Colonic mucosa (tissue), 4 donors: ENCODE measurements at regions not wholly inside any gene's neighbourhood (a gene's known extent, or its start where the extent isn't known, plus 50 kb on each side); places are given as distances from the start of the nearest gene placed in this dataset.
"Not testable (repeated sequence)": the region's sequence is repeated elsewhere in the genome, so short reads cannot be mapped to it uniquely, and the experiment has no call there.

Experiments
- DNase-seq: peaks from one replicate; pipeline ENCODE4 v3.0.0-alpha.2; 2020
- H3K27ac ChIP-seq: fragments of 200-600 bp; one replicate; pipeline ENCODE4 v1.8.0; 2021
- H3K27me3 ChIP-seq: fragments of 200-600 bp; one replicate; pipeline ENCODE4 v1.8.0; 2021
- H3K36me3 ChIP-seq: fragments of 200-600 bp; one replicate; pipeline ENCODE4 v1.8.0; 2021
- H3K4me1 ChIP-seq: fragments of 200-600 bp; one replicate; pipeline ENCODE4 v1.8.0; 2021; ENCODE audit warnings: mild to moderate bottlenecking
- H3K4me3 ChIP-seq: fragments of 200-600 bp; one replicate; pipeline ENCODE4 v1.8.0; 2021
- H3K9ac ChIP-seq, 2 donors: one replicate each; pipeline ENCODE4 v1.7.0; 2013; ENCODE audit warnings: control low read depth in 2 of 2, low read depth in 2 of 2, low read length in 2 of 2
- H3K9me3 ChIP-seq: fragments of 200-600 bp; one replicate; pipeline ENCODE4 v1.8.0; 2021
- CTCF ChIP-seq: fragments of 200-600 bp; IDR thresholded peaks from one replicate; pipeline ENCODE4 v1.8.0; 2022; ENCODE audit warnings: antibody characterized with exemption, mild to moderate bottlenecking
- intact Hi-C: fragments of 100-400 bp; cut with DNase I; formaldehyde crosslinking; loops from one replicate; pipeline ENCODE4 v1.14.1; 2022
- donor health status: healthy.
- donor health status: DM: no; HTN: no; CAD: no.
- donor health status: DM: no; HTN: no; CAD: no.

GRCh38 chr7:119233015-119233414 is 1008.5 kb downstream of the ANKRD7 start:
- intact Hi-C loops = no loop called here
- Histone ChIP-seq H3K4me1 (no peaks in the 10 kb centered on the region), H3K4me3 (no peak overlapping the region), H3K9me3 (no peaks in the 10 kb centered on the region), H3K27me3 (no peaks in the 10 kb centered on the region), H3K27ac (no peak overlapping the region), H3K36me3 (no peaks in the 10 kb centered on the region), H3K9ac (no peak overlapping the region)
- TF ChIP-seq CTCF = no peak
- no peak for DNase-seq

GRCh38 chr7:119252962-119253361 is 1020.0 kb upstream of the KCND2 start:
- Histone ChIP-seq H3K4me3 (no peak overlapping the region), H3K27ac (no peak overlapping the region), H3K9me3 (no peaks in the 10 kb centered on the region), H3K36me3 (no peaks in the 10 kb centered on the region), H3K9ac (no peak overlapping the region), H3K27me3 (no peaks in the 10 kb centered on the region), H3K4me1 (no peaks in the 10 kb centered on the region)
- intact Hi-C loops = no loop called here
- no peak for TF ChIP-seq CTCF
- DNase-seq = no peak

- no peaks in the 10 kb centered on the region for H3K27me3 ChIP-seq
- intact Hi-C loops = no loop called here
- no peaks in the 10 kb centered on the region for H3K9me3 ChIP-seq
- no peak overlapping the region for H3K4me3 ChIP-seq
- H3K27ac ChIP-seq = no peak overlapping the region
- no peak overlapping the region for H3K9ac ChIP-seq
- DNase-seq = no peak
- no peaks in the 10 kb centered on the region for H3K4me1 ChIP-seq
- H3K36me3 ChIP-seq = no peaks in the 10 kb centered on the region
- TF ChIP-seq CTCF = no peak
Observed at GRCh38 chr7:119254742-119255141, 1018.2 kb upstream of the KCND2 start.

GRCh38 chr7:119256001-119256400 is 1017.0 kb upstream of the KCND2 start:
- Histone ChIP-seq H3K27me3 (no peaks in the 10 kb centered on the region), H3K9me3 (no peaks in the 10 kb centered on the region), H3K9ac (no peak overlapping the region), H3K4me3 (no peak overlapping the region), H3K4me1 (no peaks in the 10 kb centered on the region), H3K36me3 (no peaks in the 10 kb centered on the region), H3K27ac (no peak overlapping the region)
- DNase-seq = no peak
- intact Hi-C loops = no loop called here
- no peak for TF ChIP-seq CTCF

GRCh38 chr7:119256446-119257131 is 1016.4 kb upstream of the KCND2 start:
- Histone ChIP-seq H3K9me3 (no peaks in the 10 kb centered on the region), H3K27ac (no peak overlapping the region), H3K9ac (no peak overlapping the region), H3K4me3 (no peak overlapping the region), H3K36me3 (no peaks in the 10 kb centered on the region), H3K27me3 (no peaks in the 10 kb centered on the region), H3K4me1 (no peaks in the 10 kb centered on the region)
- TF ChIP-seq CTCF = no peak
- intact Hi-C loops = no loop called here
- DNase-seq = no peak

- H3K27ac ChIP-seq, H3K9ac ChIP-seq, H3K4me1 ChIP-seq, H3K4me3 ChIP-seq, DNase-seq, H3K36me3 ChIP-seq, H3K27me3 ChIP-seq, H3K9me3 ChIP-seq, intact Hi-C loops: not testable (repeated sequence)
Observed at GRCh38 chr7:119266790-119267189, 1006.2 kb upstream of the KCND2 start.
